Epithelial cell of proximal tubule (primary cell): ENCODE measurements at regions not wholly inside any gene's neighbourhood (a gene's known extent, or its start where the extent isn't known, plus 50 kb on each side); places are given as distances from the start of the nearest gene placed in this dataset.

ENCODE experiments used
- DNase-seq: peaks from one replicate; pipeline ENCODE4 v3.0.0-alpha.2; 2011; ENCODE audit warnings: low read depth
- H3K4me3 ChIP-seq: 2 replicates; pipeline ENCODE4 v1.5.1; 2011; ENCODE audit warnings: low read depth, mild to moderate bottlenecking, low read length
- CTCF ChIP-seq: conservative IDR thresholded peaks from 2 replicates; pipeline ENCODE4 v1.5.1; 2012; ENCODE audit warnings: low read depth, mild to moderate bottlenecking, low read length

- no peak overlapping the region for H3K4me3 ChIP-seq
- TF ChIP-seq CTCF, result no peak
- DNase-seq, result no peak
These were observed 394.0 kb downstream of the CETN3 start for GRCh38 chr5:90015584-90016018.

GRCh38 chr5:90014420-90014819, 395.1 kb downstream of the CETN3 start:
- DNase-seq, result no peak
- no peak for TF ChIP-seq CTCF
- H3K4me3 ChIP-seq, result no peak overlapping the region

- DNase-seq, result no peak
- TF ChIP-seq CTCF, result no peak
- H3K4me3 ChIP-seq, result no peak overlapping the region
These were observed 409.2 kb downstream of the CETN3 start for GRCh38 chr5:90000351-90000750.

DNA sequence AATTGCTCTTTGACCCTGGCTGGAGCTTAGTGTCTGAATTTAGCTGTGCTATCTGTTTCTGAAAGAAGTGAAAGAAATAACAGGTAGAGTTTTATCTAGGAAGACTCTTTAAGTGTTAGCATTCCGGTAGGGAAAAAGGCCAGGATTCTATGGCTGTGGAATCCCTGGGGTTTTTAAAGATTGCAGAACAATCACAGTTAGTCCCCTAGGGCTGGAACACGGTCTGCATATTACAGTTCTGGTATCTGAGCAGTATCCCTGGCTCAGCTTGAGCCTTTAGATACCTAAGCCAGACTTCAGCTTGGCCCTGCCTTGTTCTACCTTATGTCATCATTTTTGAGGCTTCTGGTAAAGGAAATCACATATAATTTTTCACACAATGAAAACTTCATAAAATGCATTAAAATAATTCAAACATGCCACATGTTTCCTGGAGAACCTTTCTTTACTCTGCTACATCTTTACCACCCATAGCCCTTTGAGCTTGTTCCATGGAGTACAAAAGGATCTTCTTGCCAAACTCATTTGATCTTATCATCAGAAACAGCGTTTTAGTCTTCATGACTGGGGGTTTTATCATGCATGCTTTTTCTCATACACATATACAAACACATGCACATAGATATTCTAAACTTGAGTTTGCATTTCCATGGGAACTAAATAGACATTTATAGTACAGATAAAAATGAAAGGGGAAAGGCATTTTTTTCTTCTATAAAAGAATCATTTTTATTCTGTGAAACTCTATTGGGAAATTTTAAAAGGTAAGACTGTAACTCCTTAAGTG, 410.8 kb downstream of the CETN3 start:
- no peak for TF ChIP-seq CTCF
- no peak for DNase-seq

DNA sequence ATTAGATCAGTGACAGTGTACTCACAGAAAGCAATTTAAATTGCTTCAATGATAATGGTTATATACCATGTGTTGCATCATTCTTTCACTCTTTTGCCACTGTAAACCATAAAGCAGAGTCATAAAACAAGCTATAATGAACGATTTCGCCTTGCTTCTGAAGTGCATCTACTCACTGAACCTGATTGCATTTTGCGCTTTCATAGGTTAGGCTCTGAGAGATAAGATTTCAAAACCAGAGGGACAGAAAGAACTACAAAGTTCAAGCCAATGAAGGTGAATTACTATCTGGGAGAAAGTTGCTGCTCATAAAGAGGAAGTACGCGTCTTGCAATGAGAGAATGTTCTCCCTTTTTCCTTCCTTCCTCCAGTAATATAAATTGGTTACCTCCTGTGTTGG, 412.7 kb downstream of the CETN3 start:
- no peak for TF ChIP-seq CTCF
- no peak for DNase-seq
- H3K4me3 ChIP-seq, result no peak overlapping the region

More for the DNA sequence above, 410.8 kb downstream of the CETN3 start:
- H3K4me3 ChIP-seq, result no peak overlapping the region

DNA sequence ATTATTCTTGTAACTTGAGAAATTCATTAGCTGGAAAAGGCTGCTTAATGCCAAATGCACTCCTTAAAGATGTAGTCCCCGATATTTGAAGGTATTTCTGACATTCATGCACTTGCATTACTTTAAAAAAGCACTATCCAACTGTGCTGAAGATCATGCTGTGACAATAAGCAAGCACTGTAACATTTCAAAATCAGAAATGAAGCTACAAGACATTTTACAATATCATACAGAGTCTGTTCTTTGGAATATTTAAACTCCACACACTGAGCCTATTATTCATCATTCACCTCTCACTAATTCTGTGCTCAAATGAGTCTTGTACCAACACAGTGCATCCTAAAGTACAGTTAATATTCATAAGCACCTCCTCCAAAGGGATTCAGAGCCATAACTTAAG, 413.2 kb downstream of the CETN3 start:
- H3K4me3 ChIP-seq, result no peak overlapping the region
- no peak for DNase-seq
- TF ChIP-seq CTCF, result no peak

DNA sequence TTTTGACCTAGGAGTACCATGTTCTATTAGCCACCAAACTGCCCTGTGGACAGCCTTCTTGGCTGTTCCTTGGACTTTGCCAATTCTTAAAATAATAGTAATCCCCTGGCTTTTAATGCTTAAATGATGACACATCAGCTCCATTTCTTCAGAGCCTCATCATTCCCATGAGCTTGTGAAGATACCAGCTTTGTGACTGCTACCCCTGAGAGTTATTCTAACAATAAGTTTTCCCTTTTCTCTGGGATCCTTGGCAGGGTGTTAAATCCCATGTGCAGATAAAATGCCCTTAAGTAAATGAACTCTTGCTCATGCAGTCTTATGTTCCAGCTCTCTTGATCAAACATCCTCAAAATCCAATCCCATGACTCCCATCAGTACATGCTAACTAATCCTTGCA, 415.3 kb downstream of the CETN3 start:
- no peak overlapping the region for H3K4me3 ChIP-seq
- DNase-seq, result no peak
- no peak for TF ChIP-seq CTCF
